Astrocyte (in vitro differentiated cells and primary cell): ENCODE measurements at regions not wholly inside any gene's neighbourhood (a gene's known extent, or its start where the extent isn't known, plus 50 kb on each side); places are given as distances from the start of the nearest gene placed in this dataset.
"Not testable (repeated sequence)": the region's sequence is repeated elsewhere in the genome, so short reads cannot be mapped to it uniquely, and the experiment has no call there.

Source experiments
- DNase-seq: peaks from one replicate; pipeline ENCODE4 v3.0.0-alpha.2; 2010; ENCODE audit warnings: low read depth
- FAIRE-seq: peaks from 2 replicates; lab custom pipeline; 2011; peaks lifted over from hg19 to GRCh38; lab: Jason Lieb, UNC
- H2AFZ ChIP-seq: 2 replicates; pipeline ENCODE4 v1.6.0; 2012; ENCODE audit warnings: low read depth, low read length, inconsistent platforms
- H3K27ac ChIP-seq: 2 replicates; pipeline ENCODE4 v1.5.1; 2011; ENCODE audit warnings: low read depth, low read length, inconsistent platforms
- H3K27me3 ChIP-seq: 2 replicates; pipeline ENCODE4 v1.6.0; 2011; ENCODE audit warnings: low read length, inconsistent platforms; ENCODE audit not compliant: insufficient read depth
- H3K36me3 ChIP-seq: 2 replicates; pipeline ENCODE4 v1.5.1; 2011; ENCODE audit warnings: low read length, inconsistent platforms; ENCODE audit not compliant: insufficient read depth
- H3K4me1 ChIP-seq: 2 replicates; pipeline ENCODE4 v1.5.1; 2011; ENCODE audit warnings: low read length, inconsistent platforms; ENCODE audit not compliant: insufficient read depth
- H3K4me2 ChIP-seq: 2 replicates; pipeline ENCODE4 v1.6.0; 2012; ENCODE audit warnings: low read length, inconsistent platforms
- H3K4me3 ChIP-seq: 2 replicates; pipeline ENCODE4 v1.5.1; 2011; ENCODE audit warnings: low read depth, mild to moderate bottlenecking, low read length, inconsistent platforms; ENCODE audit not compliant: insufficient read depth
- H3K79me2 ChIP-seq: 2 replicates; pipeline ENCODE4 v1.6.0; 2012; ENCODE audit warnings: mild to moderate bottlenecking, low read length, inconsistent platforms; ENCODE audit not compliant: insufficient read depth
- H3K9ac ChIP-seq: 2 replicates; pipeline ENCODE4 v1.6.0; 2012; ENCODE audit warnings: mild to moderate bottlenecking, low read length, inconsistent platforms
- H3K9me3 ChIP-seq: 2 replicates; pipeline ENCODE4 v1.5.1; 2012; ENCODE audit warnings: low read depth, mild to moderate bottlenecking, low read length, inconsistent platforms; ENCODE audit not compliant: insufficient read depth
- H4K20me1 ChIP-seq: 2 replicates; pipeline ENCODE4 v1.6.0; 2012; ENCODE audit warnings: low read length, inconsistent platforms; ENCODE audit not compliant: insufficient read depth
- H3K27ac Mint-ChIP-seq: one replicate; pipeline ENCODE4 v1.8.0; 2021; ENCODE audit warnings: mild to moderate bottlenecking, mixed read lengths; ENCODE audit not compliant: unreplicated experiment
- H3K27me3 Mint-ChIP-seq: one replicate; pipeline ENCODE4 v1.8.0; 2021; ENCODE audit warnings: low read depth, mixed read lengths; ENCODE audit not compliant: unreplicated experiment
- H3K36me3 Mint-ChIP-seq: one replicate; pipeline ENCODE4 v1.8.0; 2021; ENCODE audit warnings: low read depth, mixed read lengths; ENCODE audit not compliant: unreplicated experiment
- H3K4me1 Mint-ChIP-seq: one replicate; pipeline ENCODE4 v1.8.0; 2021; ENCODE audit warnings: low read depth, mixed read lengths; ENCODE audit not compliant: unreplicated experiment
- H3K4me3 Mint-ChIP-seq: one replicate; pipeline ENCODE4 v1.8.0; 2021; ENCODE audit warnings: mild to moderate bottlenecking, moderate library complexity, mixed read lengths; ENCODE audit not compliant: unreplicated experiment
- H3K9me3 Mint-ChIP-seq: one replicate; pipeline ENCODE4 v1.8.0; 2021; ENCODE audit warnings: mild to moderate bottlenecking, mixed read lengths; ENCODE audit not compliant: unreplicated experiment
- EZH2 ChIP-seq: IDR thresholded peaks from 2 replicates; pipeline ENCODE4 v1.6.1; 2012; ENCODE audit warnings: mild to moderate bottlenecking, low read length, inconsistent platforms; ENCODE audit not compliant: insufficient read depth
- TF ChIP-seq, protein P1 (sequence below): IDR thresholded peaks from 2 replicates; pipeline ENCODE4 v1.5.1; 2011; ENCODE audit warnings: low read depth, mild to moderate bottlenecking, inconsistent platforms, low read length, moderate library complexity; ENCODE audit not compliant: insufficient read depth

- Mint-ChIP-seq H3K4me3 (no peak overlapping the region), H3K9me3 (no peaks in the 10 kb centered on the region)
Measured at GRCh38 chr7:79636849-79637248, 183.4 kb upstream of the MAGI2 start.

GRCh38 chr7:79625921-79626320 is 172.5 kb upstream of the MAGI2 start:
- H3K4me2 ChIP-seq, H3K79me2 ChIP-seq, DNase-seq, H3K4me3 ChIP-seq, H4K20me1 ChIP-seq, H3K9me3 ChIP-seq, H3K36me3 ChIP-seq, H3K27ac ChIP-seq, H3K36me3 Mint-ChIP-seq, H3K27me3 Mint-ChIP-seq, H3K27me3 ChIP-seq, H3K9ac ChIP-seq, H3K9me3 Mint-ChIP-seq, FAIRE-seq, H3K4me1 Mint-ChIP-seq, H2AFZ ChIP-seq, H3K4me3 Mint-ChIP-seq, H3K4me1 ChIP-seq, H3K27ac Mint-ChIP-seq: not testable (repeated sequence)

More at GRCh38 chr7:79636849-79637248, 183.4 kb upstream of the MAGI2 start:
- Histone ChIP-seq H3K27ac (no peak overlapping the region), H3K9me3 (no peaks in the 10 kb centered on the region), H3K4me3 (no peak overlapping the region), H3K27me3 (no peaks in the 10 kb centered on the region), H3K9ac (no peak overlapping the region), H3K79me2 (no peaks in the 10 kb centered on the region), H4K20me1 (no peaks in the 10 kb centered on the region), H3K36me3 (no peaks in the 10 kb centered on the region), H3K4me2 (no peak overlapping the region), H2AFZ (no peak overlapping the region), H3K4me1 (no peaks in the 10 kb centered on the region)
- H3K4me1 Mint-ChIP-seq, result no peaks in the 10 kb centered on the region
- DNase-seq, result no peak
- TF ChIP-seq, protein P1, sequence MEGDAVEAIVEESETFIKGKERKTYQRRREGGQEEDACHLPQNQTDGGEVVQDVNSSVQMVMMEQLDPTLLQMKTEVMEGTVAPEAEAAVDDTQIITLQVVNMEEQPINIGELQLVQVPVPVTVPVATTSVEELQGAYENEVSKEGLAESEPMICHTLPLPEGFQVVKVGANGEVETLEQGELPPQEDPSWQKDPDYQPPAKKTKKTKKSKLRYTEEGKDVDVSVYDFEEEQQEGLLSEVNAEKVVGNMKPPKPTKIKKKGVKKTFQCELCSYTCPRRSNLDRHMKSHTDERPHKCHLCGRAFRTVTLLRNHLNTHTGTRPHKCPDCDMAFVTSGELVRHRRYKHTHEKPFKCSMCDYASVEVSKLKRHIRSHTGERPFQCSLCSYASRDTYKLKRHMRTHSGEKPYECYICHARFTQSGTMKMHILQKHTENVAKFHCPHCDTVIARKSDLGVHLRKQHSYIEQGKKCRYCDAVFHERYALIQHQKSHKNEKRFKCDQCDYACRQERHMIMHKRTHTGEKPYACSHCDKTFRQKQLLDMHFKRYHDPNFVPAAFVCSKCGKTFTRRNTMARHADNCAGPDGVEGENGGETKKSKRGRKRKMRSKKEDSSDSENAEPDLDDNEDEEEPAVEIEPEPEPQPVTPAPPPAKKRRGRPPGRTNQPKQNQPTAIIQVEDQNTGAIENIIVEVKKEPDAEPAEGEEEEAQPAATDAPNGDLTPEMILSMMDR, result no peak
- no peak for TF ChIP-seq EZH2
- H3K27ac Mint-ChIP-seq, result no peak overlapping the region
- no peaks in the 10 kb centered on the region for H3K36me3 Mint-ChIP-seq
- no peaks in the 10 kb centered on the region for H3K27me3 Mint-ChIP-seq
- no peak for FAIRE-seq

GRCh38 chr7:79624336-79624735 is 170.9 kb upstream of the MAGI2 start:
- H2AFZ ChIP-seq, result no peak overlapping the region
- no peak overlapping the region for H3K4me3 Mint-ChIP-seq
- no peak overlapping the region for H3K4me2 ChIP-seq
- no peaks in the 10 kb centered on the region for H3K79me2 ChIP-seq
- no peak overlapping the region for H3K4me3 ChIP-seq
- peaks cover 4% of the 10 kb centered on the region for H3K4me1 Mint-ChIP-seq
- no peaks in the 10 kb centered on the region for H3K4me1 ChIP-seq
- FAIRE-seq (no peak), DNase-seq (no peak)
- H4K20me1 ChIP-seq, result no peaks in the 10 kb centered on the region
- no peaks in the 10 kb centered on the region for H3K9me3 Mint-ChIP-seq
- H3K9ac ChIP-seq, result no peak overlapping the region
- no peak overlapping the region for H3K27ac ChIP-seq
- no peaks in the 10 kb centered on the region for H3K36me3 ChIP-seq
- no peak overlapping the region for H3K27ac Mint-ChIP-seq
- no peaks in the 10 kb centered on the region for H3K27me3 ChIP-seq
- no peak for TF ChIP-seq EZH2
- TF ChIP-seq, protein P1, result no peak
- H3K9me3 ChIP-seq, result no peaks in the 10 kb centered on the region
- H3K36me3 Mint-ChIP-seq, result no peaks in the 10 kb centered on the region
- H3K27me3 Mint-ChIP-seq, result no peaks in the 10 kb centered on the region
